ENCODE measurements at regions not wholly inside any gene's neighbourhood (a gene's known extent, or its start where the extent isn't known, plus 50 kb on each side); places are given as distances from the start of the nearest gene placed in this dataset.

- DNase-seq, result no peak
- H3K27ac ChIP-seq, result no peak overlapping the region
- H3K36me3 ChIP-seq, result no peaks in the 10 kb centered on the region
- no peaks in the 10 kb centered on the region for H3K27me3 ChIP-seq
- no peak overlapping the region for H3K4me3 ChIP-seq
- no peaks in the 10 kb centered on the region for H3K9me3 ChIP-seq
- no peak for TF ChIP-seq CTCF (IDR thresholded peaks at IDR 0.05)
- no peaks in the 10 kb centered on the region for H3K4me1 ChIP-seq
- intact Hi-C loops (cut with DNase I; ENCODE audit: low total_unique reads), result no loop called here
Measured at GRCh38 chr12:3980504-3981272, 107.5 kb upstream of the PARP11 start.

GRCh38 chr12:3977621-3978020 lies 104.4 kb upstream of the PARP11 start:
- DNase-seq, result no peak
- H3K36me3 ChIP-seq, result no peaks in the 10 kb centered on the region
- H3K27ac ChIP-seq, result no peak overlapping the region
- H3K4me1 ChIP-seq, result no peaks in the 10 kb centered on the region
- intact Hi-C loops (cut with DNase I; ENCODE audit: low total_unique reads), result no loop called here
- H3K27me3 ChIP-seq, result no peaks in the 10 kb centered on the region
- TF ChIP-seq POLR2A (IDR thresholded peaks at IDR 0.05) (no peak), CTCF (IDR thresholded peaks at IDR 0.05) (no peak)
- H3K4me3 ChIP-seq, result no peak overlapping the region
- no peaks in the 10 kb centered on the region for H3K9me3 ChIP-seq

- intact Hi-C loops (cut with DNase I; ENCODE audit: low total_unique reads), result no loop called here
- Histone ChIP-seq H3K4me1 (no peaks in the 10 kb centered on the region), H3K9me3 (no peaks in the 10 kb centered on the region), H3K4me3 (no peak overlapping the region), H3K36me3 (no peaks in the 10 kb centered on the region), H3K27me3 (no peaks in the 10 kb centered on the region), H3K27ac (no peak overlapping the region)
- no peak for DNase-seq
- TF ChIP-seq POLR2A (IDR thresholded peaks at IDR 0.05) (no peak), CTCF (IDR thresholded peaks at IDR 0.05) (no peak)
Measured at GRCh38 chr12:3976351-3976938, 103.2 kb upstream of the PARP11 start.

GRCh38 chr12:3975652-3976051 lies 102.5 kb upstream of the PARP11 start:
- Histone ChIP-seq H3K9me3 (no peaks in the 10 kb centered on the region), H3K4me3 (no peak overlapping the region), H3K4me1 (no peaks in the 10 kb centered on the region), H3K36me3 (no peaks in the 10 kb centered on the region), H3K27ac (no peak overlapping the region), H3K27me3 (no peaks in the 10 kb centered on the region)
- intact Hi-C loops (cut with DNase I; ENCODE audit: low total_unique reads), result no loop called here
- no peak for TF ChIP-seq POLR2A (IDR thresholded peaks at IDR 0.05)
- no peak for TF ChIP-seq CTCF (IDR thresholded peaks at IDR 0.05)
- no peak for DNase-seq

- Histone ChIP-seq H3K27me3 (no peaks in the 10 kb centered on the region), H3K4me1 (no peaks in the 10 kb centered on the region), H3K9me3 (no peaks in the 10 kb centered on the region), H3K27ac (no peak overlapping the region), H3K4me3 (no peak overlapping the region), H3K36me3 (no peaks in the 10 kb centered on the region)
- TF ChIP-seq POLR2A (IDR thresholded peaks at IDR 0.05), result no peak
- no peak for TF ChIP-seq CTCF (IDR thresholded peaks at IDR 0.05)
- DNase-seq, result no peak
- intact Hi-C loops (cut with DNase I; ENCODE audit: low total_unique reads), result no loop called here
Measured at GRCh38 chr12:3974883-3975282, 101.7 kb upstream of the PARP11 start.

Data from uterus (tissue), 3 donors.